ENCODE measurements at regions not wholly inside any gene's neighbourhood (a gene's known extent, or its start where the extent isn't known, plus 50 kb on each side); places are given as distances from the start of the nearest gene placed in this dataset.

GRCh38 chr4:169807934-169808509, 50.3 kb upstream of the HPF1 start:
- DNase-seq: no peak

Data from NCI-H748 treated with DMSO at 0.1 percent for 48 hours (cell line).